Upper lobe of right lung (tissue), 1 donor: ENCODE measurements at regions not wholly inside any gene's neighbourhood (a gene's known extent, or its start where the extent isn't known, plus 50 kb on each side); places are given as distances from the start of the nearest gene placed in this dataset.
A peak's percentile ranks its signal among the peaks of the same experiment; 100 is the strongest.

Source experiments
- ATAC-seq: fragments of 200-7000 bp; cut with Tn5 transposase; one replicate; pipeline ENCODE4 v1.9.1; 2020; ENCODE audit warnings: mild to moderate bottlenecking, moderate library complexity
- DNase-seq: peaks from one replicate; pipeline ENCODE4 v3.0.0-alpha.2; 2020
- H3K27ac ChIP-seq: fragments of 200-600 bp; one replicate; pipeline ENCODE4 v1.8.0; 2022
- H3K27me3 ChIP-seq: fragments of 200-600 bp; one replicate; pipeline ENCODE4 v1.8.0; 2022; ENCODE audit warnings: mild to moderate bottlenecking
- H3K36me3 ChIP-seq: fragments of 200-600 bp; one replicate; pipeline ENCODE4 v1.8.0; 2022
- H3K4me1 ChIP-seq: fragments of 200-600 bp; one replicate; pipeline ENCODE4 v1.8.0; 2022
- H3K4me3 ChIP-seq: fragments of 200-600 bp; one replicate; pipeline ENCODE4 v1.8.0; 2022; ENCODE audit warnings: mild to moderate bottlenecking
- H3K9me3 ChIP-seq: fragments of 200-600 bp; one replicate; pipeline ENCODE4 v1.8.0; 2022
- intact Hi-C: fragments of 100-400 bp; cut with DNase I; formaldehyde crosslinking; loops from one replicate; pipeline ENCODE4 v1.11.0; 2022
- TF ChIP-seq, protein P1 (sequence below): fragments of 200-600 bp; IDR thresholded peaks from one replicate; pipeline ENCODE4 v1.8.0; 2022; ENCODE audit warnings: antibody characterized with exemption
- donor health status: DM: no; HTN: yes; CAD: no; lungs with severe emphysema.

DNA sequence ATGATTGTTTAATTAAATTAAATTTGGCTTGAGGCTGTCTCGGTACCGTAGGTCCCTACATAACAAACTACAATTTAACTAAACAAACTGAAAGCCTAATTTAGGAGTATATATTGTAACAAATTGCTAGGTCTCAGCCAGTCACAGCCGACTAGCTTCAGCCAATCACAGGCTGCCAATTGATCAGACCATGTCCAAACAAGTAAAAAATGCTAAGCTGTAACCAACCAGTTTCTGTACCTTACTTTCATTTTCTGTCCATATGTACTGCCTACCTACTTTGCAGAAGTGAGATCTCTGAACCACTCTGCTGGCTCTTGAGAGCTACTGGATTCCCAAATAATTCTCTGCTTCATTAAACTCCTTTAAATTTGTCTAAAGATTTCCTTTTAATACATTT lies 648.0 kb upstream of the GJE1 start:
- peaks cover 25% of the 10 kb centered on the region for H3K4me1 ChIP-seq
- TF ChIP-seq, protein P1, sequence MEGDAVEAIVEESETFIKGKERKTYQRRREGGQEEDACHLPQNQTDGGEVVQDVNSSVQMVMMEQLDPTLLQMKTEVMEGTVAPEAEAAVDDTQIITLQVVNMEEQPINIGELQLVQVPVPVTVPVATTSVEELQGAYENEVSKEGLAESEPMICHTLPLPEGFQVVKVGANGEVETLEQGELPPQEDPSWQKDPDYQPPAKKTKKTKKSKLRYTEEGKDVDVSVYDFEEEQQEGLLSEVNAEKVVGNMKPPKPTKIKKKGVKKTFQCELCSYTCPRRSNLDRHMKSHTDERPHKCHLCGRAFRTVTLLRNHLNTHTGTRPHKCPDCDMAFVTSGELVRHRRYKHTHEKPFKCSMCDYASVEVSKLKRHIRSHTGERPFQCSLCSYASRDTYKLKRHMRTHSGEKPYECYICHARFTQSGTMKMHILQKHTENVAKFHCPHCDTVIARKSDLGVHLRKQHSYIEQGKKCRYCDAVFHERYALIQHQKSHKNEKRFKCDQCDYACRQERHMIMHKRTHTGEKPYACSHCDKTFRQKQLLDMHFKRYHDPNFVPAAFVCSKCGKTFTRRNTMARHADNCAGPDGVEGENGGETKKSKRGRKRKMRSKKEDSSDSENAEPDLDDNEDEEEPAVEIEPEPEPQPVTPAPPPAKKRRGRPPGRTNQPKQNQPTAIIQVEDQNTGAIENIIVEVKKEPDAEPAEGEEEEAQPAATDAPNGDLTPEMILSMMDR: no peak
- intact Hi-C loops: no loop called here
- no peaks in the 10 kb centered on the region for H3K9me3 ChIP-seq
- no peak for DNase-seq
- peak overlapping the region; percentile 8 for H3K27ac ChIP-seq
- ATAC-seq: peak; percentile 72
- no peaks in the 10 kb centered on the region for H3K36me3 ChIP-seq
- H3K4me3 ChIP-seq: no peak overlapping the region
- no peaks in the 10 kb centered on the region for H3K27me3 ChIP-seq

DNA sequence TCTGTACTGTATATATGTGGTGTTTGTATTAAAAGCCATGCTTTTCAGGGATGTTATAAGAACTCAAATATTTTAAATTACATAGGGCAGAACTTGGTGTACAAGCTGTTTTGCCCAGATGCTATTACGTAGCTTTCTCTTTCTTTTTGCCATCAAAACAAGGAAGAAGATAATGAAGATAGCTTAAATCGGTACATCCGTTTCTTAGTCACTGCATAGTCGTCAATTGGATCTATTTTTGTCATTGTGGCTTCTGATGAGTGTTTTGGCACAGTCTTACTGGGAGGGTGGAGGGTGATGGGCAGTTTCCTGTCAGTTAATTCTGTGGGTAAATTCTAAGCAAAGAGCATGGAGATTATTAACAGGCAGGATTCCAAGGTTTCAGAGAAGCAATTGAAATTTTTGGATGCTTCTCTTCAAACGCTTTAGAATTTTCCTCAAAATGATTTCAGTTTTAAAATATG lies 649.1 kb upstream of the GJE1 start:
- ATAC-seq (peak; percentile 82), DNase-seq (no peak)
- Histone ChIP-seq H3K36me3 (no peaks in the 10 kb centered on the region), H3K4me3 (peak overlapping the region; percentile 39), H3K27me3 (no peaks in the 10 kb centered on the region), H3K9me3 (no peaks in the 10 kb centered on the region), H3K27ac (peak overlapping the region; percentile 65), H3K4me1 (peaks cover 25% of the 10 kb centered on the region)
- intact Hi-C loops: no loop called here
- TF ChIP-seq, protein P1: no peak

DNA sequence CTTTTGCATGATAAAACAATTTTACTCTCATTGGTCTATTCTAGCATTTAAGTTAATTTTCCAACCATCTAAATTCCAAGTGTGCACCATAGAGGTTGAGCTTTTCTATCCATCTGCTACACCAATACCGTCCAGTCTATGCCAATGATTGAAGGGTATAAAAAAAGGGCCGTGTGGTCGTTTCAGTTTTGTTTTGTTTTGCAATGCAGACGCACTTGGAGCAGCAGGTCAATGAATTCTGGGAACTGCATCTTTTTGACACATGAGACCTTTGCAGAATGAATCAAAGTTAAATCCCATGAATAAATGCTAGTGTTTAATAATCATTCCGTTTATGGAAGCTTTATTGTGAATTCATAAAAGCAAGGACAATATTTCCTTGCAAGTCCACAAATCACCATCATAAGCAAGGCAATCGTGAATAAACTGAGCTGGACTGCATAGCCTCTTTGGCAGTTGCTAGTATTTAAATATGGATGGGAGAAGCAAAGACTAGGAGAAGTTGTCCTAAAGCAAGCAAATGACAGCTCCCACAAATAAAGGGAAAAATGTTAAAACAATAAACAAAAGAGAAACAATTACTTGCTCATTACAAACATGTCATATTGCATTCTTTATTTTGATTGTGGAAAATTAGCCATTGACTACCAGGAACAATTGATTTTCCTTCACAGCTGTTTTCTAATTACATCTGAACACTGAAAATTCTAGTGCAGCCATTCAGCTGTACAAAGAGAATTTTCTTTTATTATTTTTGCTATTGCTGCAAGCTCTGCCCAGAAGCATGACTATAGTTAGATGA lies 649.7 kb upstream of the GJE1 start:
- Histone ChIP-seq H3K27me3 (no peaks in the 10 kb centered on the region), H3K4me1 (peaks cover 25% of the 10 kb centered on the region), H3K36me3 (no peaks in the 10 kb centered on the region), H3K4me3 (peak overlapping the region; percentile 39), H3K27ac (peak overlapping the region; percentile 65), H3K9me3 (no peaks in the 10 kb centered on the region)
- ATAC-seq: no peak
- intact Hi-C loops: no loop called here
- TF ChIP-seq, protein P1: no peak
- no peak for DNase-seq

DNA sequence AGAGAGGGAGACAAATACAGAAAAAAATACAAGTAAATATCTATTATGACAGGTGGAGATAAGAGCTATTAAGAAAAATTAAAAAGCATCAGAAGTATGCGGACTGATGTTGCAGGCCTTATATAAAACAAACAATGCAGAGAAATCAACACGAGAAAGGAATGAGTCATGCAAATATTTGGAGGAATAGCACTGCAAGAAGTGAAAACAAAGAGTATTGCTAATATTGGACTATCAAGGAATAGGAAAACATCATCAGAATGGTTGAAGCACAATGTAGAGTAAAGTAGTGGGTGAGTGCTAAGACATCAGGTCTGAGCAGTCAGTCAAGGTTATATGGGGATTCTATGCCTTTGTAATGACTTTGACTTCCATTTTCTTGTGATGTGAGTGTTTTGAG lies 657.5 kb upstream of the GJE1 start:
- ATAC-seq (no peak), DNase-seq (no peak)
- no peaks in the 10 kb centered on the region for H3K4me1 ChIP-seq
- no peak overlapping the region for H3K27ac ChIP-seq
- intact Hi-C loops: no loop called here
- no peak overlapping the region for H3K4me3 ChIP-seq
- no peaks in the 10 kb centered on the region for H3K27me3 ChIP-seq
- H3K36me3 ChIP-seq: no peaks in the 10 kb centered on the region
- TF ChIP-seq, protein P1: no peak
- H3K9me3 ChIP-seq: no peaks in the 10 kb centered on the region

DNA sequence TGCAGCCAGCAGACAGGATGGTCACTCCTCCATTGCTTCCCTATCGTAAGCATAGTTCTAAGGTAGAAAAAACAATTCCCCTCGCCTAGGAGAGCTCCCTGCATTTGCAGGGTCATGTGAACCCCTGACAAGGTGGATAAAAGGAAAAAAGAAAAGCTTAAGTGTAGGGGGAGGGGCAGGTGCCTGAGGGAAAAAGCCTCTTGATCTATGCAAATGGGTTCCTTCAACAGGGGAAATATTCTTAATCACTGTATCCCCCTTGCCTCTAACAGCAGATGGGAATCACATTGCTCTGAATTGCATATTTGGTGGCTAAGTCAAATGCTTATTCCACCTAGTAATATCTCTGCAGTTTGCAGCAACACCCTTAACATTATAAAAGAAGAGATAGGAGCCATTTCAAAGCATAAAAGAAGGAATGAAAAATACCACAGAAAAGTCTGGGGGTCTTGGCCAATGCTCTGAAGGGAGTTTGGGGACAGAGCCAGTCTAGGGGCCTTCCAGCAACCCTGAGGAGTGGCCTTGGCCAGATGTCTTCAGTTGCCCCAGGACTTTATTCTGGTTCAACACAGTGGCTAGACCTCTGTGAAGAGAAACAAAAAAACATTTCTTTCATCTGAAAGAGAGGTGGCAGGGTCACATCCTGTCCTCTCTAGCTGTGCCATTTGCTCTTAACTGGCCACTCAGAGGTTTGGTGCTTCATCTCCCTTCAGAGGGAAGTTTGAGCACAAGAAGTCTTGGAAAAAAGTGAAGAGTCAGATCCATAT lies 660.4 kb upstream of the GJE1 start:
- no peak for DNase-seq
- intact Hi-C loops: no loop called here
- H3K4me1 ChIP-seq: no peaks in the 10 kb centered on the region
- no peaks in the 10 kb centered on the region for H3K27me3 ChIP-seq
- no peaks in the 10 kb centered on the region for H3K36me3 ChIP-seq
- no peaks in the 10 kb centered on the region for H3K9me3 ChIP-seq
- H3K27ac ChIP-seq: no peak overlapping the region
- H3K4me3 ChIP-seq: no peak overlapping the region
- TF ChIP-seq, protein P1: no peak
- no peak for ATAC-seq
